Type B pancreatic cell (in vitro differentiated cells): ENCODE measurements at regions not wholly inside any gene's neighbourhood (a gene's known extent, or its start where the extent isn't known, plus 50 kb on each side); places are given as distances from the start of the nearest gene placed in this dataset.

ENCODE experiments used
- DNase-seq: peaks from one replicate; pipeline ENCODE4 v3.0.0; 2021; ENCODE audit warnings: mixed read lengths; ENCODE audit not compliant: unreplicated experiment; ENCODE audit errors: extremely low spot score
- H3K27ac Mint-ChIP-seq: 2 replicates; pipeline ENCODE4 v1.8.0; 2021; ENCODE audit warnings: mild to moderate bottlenecking, mixed read lengths
- H3K27me3 Mint-ChIP-seq: 2 replicates; pipeline ENCODE4 v1.8.0; 2021; ENCODE audit warnings: mixed read lengths
- H3K36me3 Mint-ChIP-seq: 2 replicates; pipeline ENCODE4 v1.8.0; 2021; ENCODE audit warnings: mixed read lengths
- H3K4me1 Mint-ChIP-seq: one replicate; pipeline ENCODE4 v1.8.0; 2021; ENCODE audit warnings: mixed read lengths; ENCODE audit not compliant: unreplicated experiment
- H3K4me3 Mint-ChIP-seq: 2 replicates; pipeline ENCODE4 v1.8.0; 2021; ENCODE audit warnings: mild to moderate bottlenecking, mixed read lengths
- H3K9me3 Mint-ChIP-seq: 2 replicates; pipeline ENCODE4 v1.8.0; 2021; ENCODE audit warnings: mixed read lengths
- TF ChIP-seq, protein P1 (sequence below): fragments of 200-600 bp; sonication (generic); conservative IDR thresholded peaks from 2 replicates; pipeline ENCODE4 v1.5.0; 2021; ENCODE audit warnings: antibody characterized with exemption, mild to moderate bottlenecking

DNA sequence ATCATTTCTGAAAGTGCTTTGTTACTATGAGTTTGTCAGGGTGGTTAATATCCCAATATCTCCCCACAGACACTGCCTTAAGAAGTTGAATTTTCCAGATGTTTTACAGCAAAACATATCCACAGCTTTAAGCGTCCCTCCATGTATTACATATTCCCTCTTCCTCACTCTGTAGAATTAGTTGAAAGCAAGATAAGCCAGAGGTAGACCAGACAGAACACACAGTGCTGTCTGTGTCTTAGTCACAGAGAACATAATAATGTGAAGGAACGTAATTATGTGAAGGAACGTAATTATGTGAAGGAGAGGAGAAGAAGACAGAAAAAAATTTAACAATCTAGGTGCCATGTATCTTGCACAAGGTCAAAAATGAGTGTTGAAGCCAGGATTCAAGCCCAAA lies 81.9 kb upstream of the LRATD1 start:
- H3K27me3 Mint-ChIP-seq: no peaks in the 10 kb centered on the region
- no peaks in the 10 kb centered on the region for H3K9me3 Mint-ChIP-seq
- H3K4me3 Mint-ChIP-seq: no peak overlapping the region
- H3K27ac Mint-ChIP-seq: no peak overlapping the region
- no peaks in the 10 kb centered on the region for H3K4me1 Mint-ChIP-seq
- no peak for DNase-seq
- no peaks in the 10 kb centered on the region for H3K36me3 Mint-ChIP-seq
- TF ChIP-seq, protein P1, sequence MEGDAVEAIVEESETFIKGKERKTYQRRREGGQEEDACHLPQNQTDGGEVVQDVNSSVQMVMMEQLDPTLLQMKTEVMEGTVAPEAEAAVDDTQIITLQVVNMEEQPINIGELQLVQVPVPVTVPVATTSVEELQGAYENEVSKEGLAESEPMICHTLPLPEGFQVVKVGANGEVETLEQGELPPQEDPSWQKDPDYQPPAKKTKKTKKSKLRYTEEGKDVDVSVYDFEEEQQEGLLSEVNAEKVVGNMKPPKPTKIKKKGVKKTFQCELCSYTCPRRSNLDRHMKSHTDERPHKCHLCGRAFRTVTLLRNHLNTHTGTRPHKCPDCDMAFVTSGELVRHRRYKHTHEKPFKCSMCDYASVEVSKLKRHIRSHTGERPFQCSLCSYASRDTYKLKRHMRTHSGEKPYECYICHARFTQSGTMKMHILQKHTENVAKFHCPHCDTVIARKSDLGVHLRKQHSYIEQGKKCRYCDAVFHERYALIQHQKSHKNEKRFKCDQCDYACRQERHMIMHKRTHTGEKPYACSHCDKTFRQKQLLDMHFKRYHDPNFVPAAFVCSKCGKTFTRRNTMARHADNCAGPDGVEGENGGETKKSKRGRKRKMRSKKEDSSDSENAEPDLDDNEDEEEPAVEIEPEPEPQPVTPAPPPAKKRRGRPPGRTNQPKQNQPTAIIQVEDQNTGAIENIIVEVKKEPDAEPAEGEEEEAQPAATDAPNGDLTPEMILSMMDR: no peak

DNA sequence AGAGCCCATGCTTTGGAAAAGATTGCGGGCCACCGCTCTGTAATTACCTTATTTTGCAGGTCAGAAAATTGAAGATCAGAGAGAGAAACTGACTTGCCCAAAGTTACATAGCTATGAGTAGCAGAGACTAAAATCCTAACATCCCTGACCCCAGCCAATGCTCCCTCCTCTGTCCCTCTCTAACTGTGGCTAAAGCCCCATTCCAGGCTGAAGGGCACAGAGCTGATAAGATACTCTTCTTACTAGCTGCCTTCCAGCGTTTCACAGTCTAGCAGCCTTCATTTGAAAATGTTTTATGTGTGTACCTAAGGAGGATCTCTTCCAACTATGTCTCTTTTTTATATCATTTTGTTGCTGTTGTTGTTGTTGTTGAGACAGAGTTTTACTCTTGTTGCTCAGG lies 81.4 kb upstream of the LRATD1 start:
- DNase-seq: no peak
- H3K9me3 Mint-ChIP-seq: no peaks in the 10 kb centered on the region
- no peaks in the 10 kb centered on the region for H3K4me1 Mint-ChIP-seq
- TF ChIP-seq, protein P1: no peak
- H3K27ac Mint-ChIP-seq: no peak overlapping the region
- H3K27me3 Mint-ChIP-seq: no peaks in the 10 kb centered on the region
- no peaks in the 10 kb centered on the region for H3K36me3 Mint-ChIP-seq
- H3K4me3 Mint-ChIP-seq: no peak overlapping the region

DNA sequence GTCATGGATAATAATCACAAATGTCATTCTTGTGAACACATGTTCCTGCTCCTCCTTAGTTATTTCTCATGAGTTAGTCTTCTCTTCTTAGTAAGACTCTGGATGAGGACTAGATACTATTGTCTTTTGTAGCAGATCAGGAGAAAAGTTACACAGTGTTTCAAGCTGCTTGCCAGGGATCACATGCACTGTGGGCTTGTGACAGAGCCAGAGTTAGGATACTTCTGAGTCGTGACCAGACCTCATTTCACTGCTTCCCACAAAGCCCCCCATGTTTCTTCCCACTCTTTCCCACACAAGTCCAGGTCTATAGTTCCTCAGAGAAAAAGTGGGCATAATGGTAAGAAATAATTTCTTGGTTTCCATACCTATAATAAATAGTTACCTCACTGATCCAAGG lies 80.2 kb upstream of the LRATD1 start:
- H3K9me3 Mint-ChIP-seq: no peaks in the 10 kb centered on the region
- H3K27ac Mint-ChIP-seq: no peak overlapping the region

DNA sequence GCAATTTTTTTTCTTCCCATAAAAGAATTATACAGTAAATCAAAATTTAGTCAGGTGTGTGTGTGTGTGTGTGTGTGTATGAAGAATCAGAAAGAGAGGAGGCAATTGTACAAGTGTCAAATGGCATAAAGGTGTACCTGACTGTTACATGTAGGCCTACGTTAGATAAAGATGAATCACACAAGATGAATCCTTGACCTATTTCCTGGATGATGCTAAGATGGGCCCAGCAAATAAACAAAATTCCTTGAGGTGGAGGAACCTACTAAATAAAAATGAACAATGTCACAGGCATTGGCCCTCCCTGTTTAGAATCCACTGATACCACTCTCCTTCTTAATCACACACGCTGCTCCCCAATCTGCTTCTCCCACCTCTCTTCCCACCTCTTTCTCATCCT lies 79.7 kb upstream of the LRATD1 start:
- Mint-ChIP-seq H3K4me1 (no peaks in the 10 kb centered on the region), H3K36me3 (no peaks in the 10 kb centered on the region), H3K9me3 (no peaks in the 10 kb centered on the region), H3K27ac (no peak overlapping the region), H3K4me3 (no peak overlapping the region), H3K27me3 (no peaks in the 10 kb centered on the region)
- TF ChIP-seq, protein P1: no peak
- no peak for DNase-seq

More for the DNA sequence above, 80.2 kb upstream of the LRATD1 start:
- H3K4me3 Mint-ChIP-seq: no peak overlapping the region
- H3K27me3 Mint-ChIP-seq: no peaks in the 10 kb centered on the region
- no peak for DNase-seq
- H3K4me1 Mint-ChIP-seq: no peaks in the 10 kb centered on the region
- TF ChIP-seq, protein P1: no peak
- no peaks in the 10 kb centered on the region for H3K36me3 Mint-ChIP-seq

DNA sequence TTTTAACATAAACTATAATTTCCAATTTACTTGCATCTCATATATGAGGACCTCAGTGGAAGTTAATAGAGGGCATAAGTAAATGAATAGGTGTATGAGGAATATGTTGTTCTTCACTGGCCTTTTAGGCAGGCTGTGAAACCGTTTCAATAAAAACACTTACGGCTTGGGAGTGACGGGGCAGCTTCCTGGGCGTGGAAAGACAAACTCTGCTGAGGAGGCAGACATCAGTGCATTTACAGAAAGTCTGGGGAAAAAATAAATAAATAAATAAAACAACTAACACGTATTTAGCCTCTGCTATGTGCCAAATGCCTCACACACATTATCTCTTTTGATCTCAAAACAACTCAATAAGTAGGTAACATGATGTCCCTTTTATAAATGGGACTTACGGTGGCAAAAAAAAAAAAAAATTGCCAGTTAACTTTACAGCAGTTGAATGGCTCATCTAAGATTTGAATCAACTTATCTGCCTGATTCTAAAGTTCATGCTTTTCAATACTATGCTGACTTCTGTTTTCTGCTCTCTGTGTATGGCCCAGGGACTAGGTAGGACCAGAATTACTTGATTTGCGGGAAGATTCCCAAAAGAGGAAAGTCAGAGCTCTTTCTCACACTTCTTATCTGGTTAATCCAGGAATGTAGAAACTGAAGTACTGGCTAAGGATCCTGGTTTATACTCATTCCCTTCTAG lies 77.5 kb upstream of the LRATD1 start:
- no peaks in the 10 kb centered on the region for H3K27me3 Mint-ChIP-seq
- TF ChIP-seq, protein P1: no peak
- H3K36me3 Mint-ChIP-seq: no peaks in the 10 kb centered on the region
- no peak overlapping the region for H3K4me3 Mint-ChIP-seq
- no peaks in the 10 kb centered on the region for H3K9me3 Mint-ChIP-seq
- DNase-seq: no peak
- H3K4me1 Mint-ChIP-seq: no peaks in the 10 kb centered on the region
- H3K27ac Mint-ChIP-seq: peak overlapping the region; percentile 46
